Urothelium cell line (cell line): ENCODE measurements at regions not wholly inside any gene's neighbourhood (a gene's known extent, or its start where the extent isn't known, plus 50 kb on each side); places are given as distances from the start of the nearest gene placed in this dataset.

Source experiments
- DNase-seq: peaks from one replicate; pipeline ENCODE4 v3.0.0; 2011; ENCODE audit warnings: low spot score, mixed read lengths
- FAIRE-seq: peaks from 2 replicates; lab custom pipeline; 2011; peaks lifted over from hg19 to GRCh38; lab: Jason Lieb, UNC

DNA sequence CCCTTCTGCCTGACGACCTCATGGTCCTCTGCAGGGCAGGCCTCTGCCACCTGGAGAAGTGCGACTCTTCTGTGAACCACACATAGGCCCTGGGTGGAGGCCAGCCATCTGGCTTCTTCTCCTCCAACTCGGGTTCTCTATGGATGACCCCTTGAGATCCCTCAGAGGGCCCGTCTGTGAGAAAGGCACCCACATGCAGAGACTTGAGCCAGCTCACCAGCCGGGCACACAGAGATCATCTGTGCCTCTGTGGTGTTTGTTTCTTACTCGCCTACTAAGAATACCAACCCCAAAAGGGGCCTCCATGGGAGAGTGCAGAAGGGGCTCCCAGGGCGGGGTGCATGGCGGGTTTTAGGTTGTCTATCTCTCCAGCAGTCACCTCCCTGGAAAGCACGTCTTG is 176.5 kb upstream of the SALL3 start:
- DNase-seq, result no peak
- no peak for FAIRE-seq

GRCh38 chr18:78804206-78805030 is 175.2 kb upstream of the SALL3 start:
- FAIRE-seq (no peak), DNase-seq (no peak)

- no peak for FAIRE-seq
- DNase-seq, result no peak
These were observed 173.8 kb upstream of the SALL3 start for GRCh38 chr18:78805840-78806239.

DNA sequence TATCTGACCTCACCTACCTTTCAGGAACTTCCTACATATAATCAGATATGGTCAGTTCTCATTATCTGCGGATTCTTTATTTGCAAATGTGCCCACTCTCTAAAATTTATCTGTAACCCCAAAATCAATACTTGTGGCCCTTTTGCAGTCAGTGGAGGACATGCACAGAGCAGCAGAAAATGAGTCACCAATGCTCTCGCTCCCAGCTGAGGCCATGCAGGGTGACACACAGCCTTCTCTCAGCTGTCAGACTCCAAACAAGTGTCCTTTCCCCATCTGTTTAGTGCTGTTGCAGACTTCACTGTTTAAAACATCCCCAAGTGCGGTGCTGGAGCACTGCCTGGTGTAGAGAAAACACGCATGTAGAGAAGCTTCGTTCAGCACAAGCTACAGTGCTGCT is 171.9 kb upstream of the SALL3 start:
- FAIRE-seq (no peak), DNase-seq (no peak)

DNA sequence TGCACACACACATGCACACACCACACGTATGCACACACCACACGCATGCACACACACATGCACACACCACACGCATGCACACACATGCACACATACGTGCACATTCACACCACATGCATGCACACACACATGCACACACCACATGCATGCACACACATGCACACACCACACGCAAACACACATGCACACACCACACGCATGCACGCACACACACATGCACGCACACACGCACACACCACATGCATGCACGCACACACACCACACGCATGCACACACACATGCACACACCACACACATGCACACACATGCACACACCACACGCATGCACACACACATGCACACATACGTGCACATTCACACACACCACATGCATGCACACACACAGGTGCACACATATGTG is 169.8 kb upstream of the SALL3 start:
- FAIRE-seq (peak; percentile 100), DNase-seq (no peak)

GRCh38 chr18:78810706-78811105 is 168.9 kb upstream of the SALL3 start:
- no peak for FAIRE-seq
- DNase-seq, result no peak

- FAIRE-seq, result no peak
These were observed 167.6 kb upstream of the SALL3 start for GRCh38 chr18:78812067-78812466.

DNA sequence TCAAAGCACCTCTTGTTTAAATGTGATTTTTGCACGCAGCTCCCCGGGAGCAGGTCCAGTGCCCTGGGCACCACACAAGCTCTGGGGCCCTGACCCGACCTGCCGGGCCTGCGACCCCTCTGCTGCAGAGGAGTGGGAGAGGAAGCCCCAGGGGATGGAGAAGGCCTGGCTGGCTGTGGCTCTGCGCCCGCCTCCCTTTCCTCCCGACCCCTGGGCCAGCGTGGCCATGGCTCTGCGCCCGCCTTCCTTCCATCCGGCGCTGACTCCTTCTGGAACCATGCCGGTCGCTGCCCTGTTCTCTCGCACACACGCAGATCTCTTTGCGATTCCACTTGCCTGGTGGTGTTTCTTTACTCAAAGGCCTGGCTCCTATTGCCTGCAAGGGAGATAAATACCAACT is 166.5 kb upstream of the SALL3 start:
- DNase-seq, result no peak
- FAIRE-seq, result no peak

More at GRCh38 chr18:78812067-78812466, 167.6 kb upstream of the SALL3 start:
- DNase-seq, result no peak

DNA sequence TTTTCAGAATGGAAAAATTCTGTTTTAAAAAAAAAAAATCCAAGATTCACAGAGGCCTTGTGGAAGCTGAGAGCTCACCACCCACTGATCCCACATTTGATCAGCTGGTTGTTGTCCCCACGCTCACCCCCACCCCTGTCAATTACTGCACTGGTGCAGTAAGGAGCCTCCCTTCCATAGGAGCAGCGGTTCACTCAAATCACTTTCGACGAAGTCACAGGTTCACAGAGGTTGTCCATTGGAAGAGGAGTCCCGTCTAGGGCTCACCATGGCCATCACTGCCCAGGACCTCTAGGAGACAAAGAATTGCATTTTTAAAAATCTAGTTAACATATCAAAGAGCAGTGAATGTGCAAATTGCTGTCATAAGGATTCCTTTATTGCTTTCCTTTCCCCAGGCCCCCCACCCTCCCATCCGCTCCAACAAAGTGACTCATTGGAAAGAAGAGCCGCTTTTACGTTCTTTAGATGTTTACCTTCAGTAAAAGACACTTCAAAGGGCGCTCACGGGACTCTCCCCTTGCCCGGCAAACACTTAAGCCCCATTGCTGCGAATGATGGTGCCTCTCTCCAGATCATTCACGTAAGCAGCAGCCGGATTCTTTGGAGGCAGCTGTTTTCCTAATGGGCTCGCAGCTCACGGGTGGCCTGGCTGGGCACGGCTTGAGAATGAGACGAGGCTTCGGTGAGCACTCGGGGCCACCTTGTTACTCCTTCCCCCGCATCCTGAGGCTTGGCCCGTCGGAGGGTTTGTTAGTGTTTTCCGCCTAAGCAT is 165.5 kb upstream of the SALL3 start:
- DNase-seq (peak; percentile 43), FAIRE-seq (peak; percentile 76)

DNA sequence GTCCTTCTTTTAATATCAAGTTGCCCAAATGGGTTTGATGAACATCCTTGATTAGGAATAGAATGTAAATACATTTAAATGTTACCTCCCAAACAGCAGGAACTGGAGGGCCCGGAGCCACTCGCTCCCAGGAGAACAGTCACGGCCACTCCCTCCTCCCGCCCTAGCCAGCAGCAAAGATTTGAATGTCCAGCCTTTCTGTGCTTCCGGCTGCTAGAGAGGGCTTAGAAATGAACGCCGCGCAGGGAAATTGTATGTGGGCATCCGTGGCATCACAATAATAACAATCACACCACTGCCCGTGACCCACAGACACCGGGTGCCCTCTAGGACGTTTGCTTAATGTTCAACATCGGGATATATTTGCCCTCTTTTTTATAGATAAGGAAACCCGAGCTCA is 164.9 kb upstream of the SALL3 start:
- DNase-seq (peak; percentile 83), FAIRE-seq (no peak)

DNA sequence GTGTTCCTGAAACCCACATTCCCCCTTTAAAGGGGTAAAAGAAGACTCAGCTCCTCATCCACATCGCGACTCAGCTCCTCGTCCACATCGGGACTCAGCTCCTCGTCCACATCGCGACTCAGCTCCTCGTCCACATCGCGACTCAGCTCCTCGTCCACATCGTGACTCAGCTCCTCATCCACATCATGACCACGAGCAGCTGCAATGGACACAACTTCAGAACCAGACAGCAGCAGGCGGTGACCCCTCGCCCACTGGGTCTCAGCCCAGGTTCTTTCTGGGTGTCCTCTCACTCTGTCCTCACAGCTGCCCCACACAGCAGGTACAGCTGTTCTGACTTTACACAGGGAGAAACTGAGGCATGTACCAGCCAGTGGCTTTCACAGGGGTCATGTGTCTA is 163.5 kb upstream of the SALL3 start:
- peak; percentile 93 for FAIRE-seq
- no peak for DNase-seq

- DNase-seq (no peak), FAIRE-seq (no peak)
These were observed 162.7 kb upstream of the SALL3 start for GRCh38 chr18:78816916-78817315.

DNA sequence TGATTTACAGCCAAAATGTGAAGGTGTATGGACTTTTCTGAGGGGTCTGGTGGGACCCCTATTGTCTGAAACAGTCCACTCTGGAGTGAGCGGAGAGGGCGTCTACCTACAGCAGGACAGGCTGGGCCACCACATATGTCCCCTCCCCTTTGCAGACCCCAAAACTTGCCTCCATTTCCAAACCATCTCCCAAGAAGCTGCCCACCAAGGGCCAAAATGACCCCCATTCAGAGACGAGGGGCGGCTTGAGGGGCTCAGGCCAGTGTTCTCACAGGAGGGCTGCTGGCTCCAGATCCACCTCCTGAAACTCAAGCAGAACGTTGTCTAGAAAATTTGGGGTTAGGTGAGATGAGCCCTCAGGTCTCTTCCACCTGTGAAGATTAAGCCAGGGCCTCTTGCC is 161.1 kb upstream of the SALL3 start:
- no peak for FAIRE-seq
- no peak for DNase-seq

GRCh38 chr18:78818961-78819360 is 160.7 kb upstream of the SALL3 start:
- FAIRE-seq (no peak), DNase-seq (no peak)

- no peak for DNase-seq
- FAIRE-seq, result no peak
These were observed 159.3 kb upstream of the SALL3 start for GRCh38 chr18:78820161-78820834.

GRCh38 chr18:78821396-78821795 is 158.2 kb upstream of the SALL3 start:
- DNase-seq (no peak), FAIRE-seq (no peak)

DNA sequence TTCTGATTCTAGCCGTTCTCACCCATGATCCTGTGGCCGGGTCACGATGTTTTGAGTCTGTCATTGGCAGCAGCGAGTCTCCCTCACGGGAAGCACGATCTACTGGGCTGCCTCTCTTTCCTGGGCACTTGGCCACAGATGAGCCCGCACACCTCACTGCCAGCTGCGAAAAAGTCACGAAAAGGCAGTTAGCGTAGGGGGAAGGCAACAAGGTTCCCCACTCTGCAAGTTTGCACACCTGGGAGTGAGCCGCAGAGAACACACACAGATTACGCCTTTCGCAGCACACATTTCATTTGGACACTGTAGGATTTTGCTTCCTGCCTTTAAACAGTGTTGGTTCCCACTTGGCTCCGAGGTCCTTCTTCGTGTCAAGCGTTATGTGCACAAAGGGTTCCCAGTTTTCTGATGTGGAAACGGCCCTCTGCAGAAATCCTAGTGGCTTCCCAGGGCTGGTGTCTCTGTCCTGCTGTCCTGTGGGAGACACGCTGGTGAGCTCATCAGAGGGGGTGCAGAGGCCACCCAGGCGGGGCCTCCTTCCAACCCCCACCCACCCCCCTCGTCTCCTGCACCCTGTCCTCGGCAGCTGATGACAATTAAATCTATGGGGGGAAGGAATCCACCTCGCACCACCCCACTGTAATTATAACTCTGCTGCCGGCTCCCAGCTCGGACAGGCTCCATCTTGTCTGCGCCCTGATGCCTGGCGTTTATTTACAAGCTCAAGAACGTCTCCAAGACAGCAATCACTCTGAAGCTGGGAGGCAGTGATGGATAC is 157.3 kb upstream of the SALL3 start:
- FAIRE-seq (no peak), DNase-seq (no peak)

DNA sequence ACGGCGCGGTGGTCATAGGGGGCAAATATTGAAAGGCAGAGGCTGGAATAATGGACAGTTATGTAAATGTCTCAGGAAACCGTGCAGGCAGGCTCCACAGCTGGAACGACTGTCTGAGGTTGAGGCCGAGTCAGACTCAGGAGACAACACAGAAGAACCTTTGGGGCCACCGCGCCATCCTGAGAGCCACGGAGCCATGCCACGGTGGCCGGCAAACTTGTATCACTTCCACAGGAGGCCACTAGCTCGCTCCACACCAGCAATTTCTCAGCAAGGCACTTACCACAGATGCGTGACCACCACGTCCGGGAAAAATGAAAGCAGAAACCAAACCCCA is 156.7 kb upstream of the SALL3 start:
- DNase-seq (no peak), FAIRE-seq (no peak)

- FAIRE-seq (no peak), DNase-seq (no peak)
These were observed 154.4 kb upstream of the SALL3 start for GRCh38 chr18:78825168-78825567.

DNA sequence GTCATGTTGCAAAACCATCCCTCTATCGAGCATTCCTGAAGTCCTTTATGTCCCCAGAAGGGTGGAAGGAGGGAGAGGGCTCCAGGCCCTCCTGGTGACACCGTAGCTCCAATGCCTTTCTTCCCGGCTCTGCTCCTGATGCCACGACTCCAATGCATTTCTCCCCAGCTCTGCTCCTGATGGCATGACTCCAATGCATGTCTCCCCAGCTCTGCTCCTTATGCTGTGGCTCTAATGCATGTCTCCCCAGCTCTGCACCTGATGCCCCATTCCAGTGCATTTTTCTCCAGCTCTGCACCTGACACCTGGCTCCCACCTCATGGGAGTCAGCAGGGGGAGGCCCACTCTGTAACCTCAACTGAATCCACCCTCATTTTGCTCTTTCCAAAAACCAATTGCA is 153.0 kb upstream of the SALL3 start:
- FAIRE-seq, result no peak
- no peak for DNase-seq

GRCh38 chr18:78827141-78827540 is 152.5 kb upstream of the SALL3 start:
- FAIRE-seq, result no peak
- DNase-seq, result no peak
